Frontal cortex (tissue), 3 donors: ENCODE measurements at regions not wholly inside any gene's neighbourhood (a gene's known extent, or its start where the extent isn't known, plus 50 kb on each side); places are given as distances from the start of the nearest gene placed in this dataset.

Source experiments
- DNase-seq, 2 donors: peaks; one replicate each; pipeline ENCODE4 v3.0.0; 2012; ENCODE audit warnings: low spot score in 2 of 2
- FAIRE-seq: peaks from 2 replicates; lab custom pipeline; 2012; peaks lifted over from hg19 to GRCh38; lab: Jason Lieb, UNC
- donor health status: control.
- donor health status: control.
- donor health status: control.

GRCh38 chr3:176814285-176814684, 383.0 kb downstream of the TBL1XR1 start:
- DNase-seq = no peak
- FAIRE-seq = no peak

- FAIRE-seq (no peak), DNase-seq (no peak)
Observed at GRCh38 chr3:176807938-176808337, 389.3 kb downstream of the TBL1XR1 start.

GRCh38 chr3:176799675-176800074, 397.6 kb downstream of the TBL1XR1 start:
- DNase-seq (no peak), FAIRE-seq (no peak)

GRCh38 chr3:176798680-176799079, 398.6 kb downstream of the TBL1XR1 start:
- FAIRE-seq = no peak
- DNase-seq = no peak

- DNase-seq (no peak), FAIRE-seq (no peak)
Observed at GRCh38 chr3:176796371-176796770, 400.9 kb downstream of the TBL1XR1 start.

GRCh38 chr3:176795891-176796290, 401.4 kb downstream of the TBL1XR1 start:
- FAIRE-seq (no peak), DNase-seq (no peak)

GRCh38 chr3:176794406-176794805, 402.9 kb downstream of the TBL1XR1 start:
- no peak for FAIRE-seq
- no peak for DNase-seq

GRCh38 chr3:176789947-176790346, 407.3 kb downstream of the TBL1XR1 start:
- DNase-seq (no peak), FAIRE-seq (no peak)

GRCh38 chr3:176789281-176789705, 408.0 kb downstream of the TBL1XR1 start:
- DNase-seq (no peak), FAIRE-seq (no peak)

- FAIRE-seq = no peak
- DNase-seq = no peak
Observed at GRCh38 chr3:176787506-176787905, 409.8 kb downstream of the TBL1XR1 start.

GRCh38 chr3:176785171-176785570, 412.1 kb downstream of the TBL1XR1 start:
- FAIRE-seq (no peak), DNase-seq (peak in 1 of 2 donors; percentile 4)

GRCh38 chr3:176780766-176781165, 416.5 kb downstream of the TBL1XR1 start:
- no peak for DNase-seq

GRCh38 chr3:176776622-176777175, 420.6 kb downstream of the TBL1XR1 start:
- DNase-seq (no peak), FAIRE-seq (no peak)

More at GRCh38 chr3:176780766-176781165, 416.5 kb downstream of the TBL1XR1 start:
- no peak for FAIRE-seq

- FAIRE-seq = no peak
Observed at GRCh38 chr3:176769547-176770190, 427.6 kb downstream of the TBL1XR1 start.

GRCh38 chr3:176767385-176767784, 429.9 kb downstream of the TBL1XR1 start:
- DNase-seq = no peak
- FAIRE-seq = no peak

More at GRCh38 chr3:176769547-176770190, 427.6 kb downstream of the TBL1XR1 start:
- DNase-seq = no peak

GRCh38 chr3:176766862-176767261, 430.4 kb downstream of the TBL1XR1 start:
- DNase-seq (no peak), FAIRE-seq (no peak)

- FAIRE-seq (no peak), DNase-seq (no peak)
Observed at GRCh38 chr3:176765382-176765900, 431.8 kb downstream of the TBL1XR1 start.

- DNase-seq = no peak
- FAIRE-seq = no peak
Observed at GRCh38 chr3:176759815-176760506, 437.3 kb downstream of the TBL1XR1 start.

- no peak for FAIRE-seq
Observed at GRCh38 chr3:176757429-176757828, 439.9 kb downstream of the TBL1XR1 start.

GRCh38 chr3:176755977-176756376, 441.3 kb downstream of the TBL1XR1 start:
- no peak for DNase-seq
- no peak for FAIRE-seq

More at GRCh38 chr3:176757429-176757828, 439.9 kb downstream of the TBL1XR1 start:
- DNase-seq = no peak

GRCh38 chr3:176755552-176755951, 441.7 kb downstream of the TBL1XR1 start:
- no peak for FAIRE-seq
- DNase-seq = no peak
